Activated CD8-positive, alpha-beta memory T cell treated with anti-CD3 and anti-CD28 coated beads for 36 hours (primary cell): ENCODE measurements at regions not wholly inside any gene's neighbourhood (a gene's known extent, or its start where the extent isn't known, plus 50 kb on each side); places are given as distances from the start of the nearest gene placed in this dataset.

Experiments used
- CTCF ChIA-PET: fragments of 350-600 bp; sonication (Branson Sonifier 250); formaldehyde crosslinking; loops from one replicate; lab custom pipeline; 2021; ENCODE audit warnings: antibody characterized with exemption; lab: Charles Lee
- POLR2A ChIA-PET: fragments of 350-600 bp; sonication (Branson Sonifier 250); formaldehyde crosslinking; loops from one replicate; lab custom pipeline; 2021; ENCODE audit warnings: antibody characterized with exemption; lab: Charles Lee

DNA sequence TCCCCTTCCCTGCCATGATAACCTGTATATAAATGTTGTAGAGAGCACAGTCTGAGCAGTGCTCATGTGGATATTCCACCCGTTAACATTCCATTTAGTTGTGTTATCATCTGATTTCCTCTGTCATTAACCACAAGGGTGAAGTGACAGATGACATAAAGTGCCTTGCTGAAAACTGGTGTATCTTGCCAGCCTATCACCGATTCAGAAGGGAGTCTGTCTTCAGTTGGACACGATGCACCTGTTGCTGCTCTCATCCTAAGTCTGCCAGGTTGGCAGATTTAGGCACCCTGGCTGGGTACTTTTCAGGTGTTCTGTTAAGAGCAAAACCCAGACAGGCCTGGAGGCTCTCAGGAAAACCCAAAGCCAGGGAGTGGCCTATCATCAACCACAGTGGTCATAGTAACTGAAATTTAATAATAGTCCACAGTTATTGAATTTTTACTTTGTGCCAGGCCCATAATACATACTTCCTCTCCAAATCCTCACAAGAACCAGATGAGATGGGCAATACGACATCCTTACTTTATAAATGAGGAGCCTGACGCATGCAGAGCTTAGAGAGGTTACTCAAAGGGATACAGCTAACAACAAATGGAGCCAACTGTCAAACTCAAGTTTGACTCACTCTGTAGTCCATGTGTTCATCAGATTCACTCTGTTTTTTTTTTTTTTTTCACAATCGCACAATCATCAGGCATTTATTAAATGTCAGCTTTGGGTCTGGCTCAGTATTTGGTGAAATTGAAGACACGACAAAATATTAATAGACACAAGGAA lies 100.7 kb upstream of the SPRY4 start:
- ChIA-PET CTCF (no interaction called here), POLR2A (interaction anchor here (0.7 kb wide), 1 partner anchor 323 kb away, joined by 3 read pairs; no protein-coding TSS in a partner anchor)

DNA sequence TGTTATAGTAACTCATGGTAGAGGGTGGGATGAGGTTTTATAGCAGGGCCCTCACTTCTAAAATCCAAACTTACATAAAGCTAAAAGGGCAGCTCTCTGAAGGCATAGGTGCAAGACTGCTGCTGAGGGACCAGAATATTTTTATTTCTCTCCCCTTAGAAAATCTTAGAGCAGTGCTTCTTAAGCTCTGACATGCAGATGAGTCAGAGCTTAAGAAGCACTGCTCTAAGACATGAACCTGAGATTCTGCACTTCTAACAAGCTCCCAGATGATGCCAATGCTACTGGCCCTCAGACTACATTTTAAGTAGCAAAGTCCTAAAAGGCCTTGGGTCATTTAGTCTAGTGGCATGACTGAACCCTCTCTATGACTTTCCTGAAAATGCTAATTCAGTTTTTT lies 97.6 kb upstream of the SPRY4 start:
- CTCF ChIA-PET = interaction anchor here (1.1 kb wide), 1 partner anchor 142 kb away, joined by 5 read pairs; no protein-coding TSS in a partner anchor

DNA sequence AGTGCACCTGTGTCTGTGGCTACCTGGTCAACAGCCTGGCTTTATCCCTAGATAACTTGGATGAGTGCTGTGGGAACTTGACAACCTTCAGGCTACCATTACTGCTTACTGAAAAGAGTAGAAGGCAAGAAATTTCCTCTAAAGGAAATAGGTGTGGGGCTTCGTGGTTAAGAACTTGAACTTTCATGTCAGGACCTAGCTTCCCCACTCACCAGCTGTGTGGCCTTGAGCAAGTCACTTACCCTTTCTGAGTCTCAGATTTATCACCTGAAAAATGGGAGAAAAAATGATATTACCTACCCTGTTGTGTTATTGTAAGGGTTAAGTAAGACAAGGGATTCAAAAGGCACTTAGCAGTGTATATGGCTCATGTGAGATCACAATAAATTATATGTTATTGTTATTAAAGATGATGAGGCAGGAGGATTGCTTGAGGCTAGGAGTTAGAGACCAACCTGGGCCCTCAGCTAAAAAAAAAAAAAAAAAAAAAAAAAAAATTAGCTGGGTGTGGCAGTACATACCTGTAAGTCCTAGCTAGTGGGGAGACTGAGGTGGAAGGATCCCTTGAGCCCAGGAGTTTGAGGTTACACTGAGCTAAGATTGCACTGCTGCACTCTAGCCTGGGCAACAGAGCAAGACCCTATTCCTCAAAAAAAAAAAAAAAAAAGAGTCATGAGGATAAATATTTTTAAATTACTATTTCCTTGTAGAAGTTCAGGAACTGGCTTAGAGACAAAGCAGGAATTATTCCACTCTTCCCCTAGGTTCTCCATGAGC lies 97.0 kb upstream of the SPRY4 start:
- ChIA-PET POLR2A (no interaction called here), CTCF (interaction anchor here (0.6 to 1.1 kb wide), 2 partner anchors 134 to 141 kb away, joined by 3 to 5 read pairs; no protein-coding TSS in a partner anchor)

More for the DNA sequence above, 97.6 kb upstream of the SPRY4 start:
- POLR2A ChIA-PET = no interaction called here

DNA sequence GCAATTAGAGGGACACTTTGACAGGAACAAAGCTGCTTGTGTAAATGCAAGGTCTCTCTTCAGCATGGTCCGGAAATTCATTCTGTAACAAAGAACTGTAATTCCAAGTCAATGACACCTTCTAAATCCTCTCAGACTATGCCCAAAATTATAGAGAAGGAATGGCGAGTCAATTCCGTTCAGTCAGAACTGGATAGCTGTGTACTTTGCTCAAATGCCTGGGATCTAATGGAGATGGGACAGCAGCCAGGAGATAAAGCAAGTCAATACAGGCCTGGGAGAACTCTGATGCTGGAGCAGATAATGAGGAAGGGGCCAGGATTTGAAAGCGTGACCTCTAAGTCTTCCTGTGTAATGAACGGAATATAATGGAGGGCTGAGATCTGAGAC lies 96.4 kb upstream of the SPRY4 start:
- POLR2A ChIA-PET = no interaction called here
- CTCF ChIA-PET = interaction anchor here (0.6 kb wide), 1 partner anchor 133 kb away, joined by 3 read pairs; no protein-coding TSS in a partner anchor

DNA sequence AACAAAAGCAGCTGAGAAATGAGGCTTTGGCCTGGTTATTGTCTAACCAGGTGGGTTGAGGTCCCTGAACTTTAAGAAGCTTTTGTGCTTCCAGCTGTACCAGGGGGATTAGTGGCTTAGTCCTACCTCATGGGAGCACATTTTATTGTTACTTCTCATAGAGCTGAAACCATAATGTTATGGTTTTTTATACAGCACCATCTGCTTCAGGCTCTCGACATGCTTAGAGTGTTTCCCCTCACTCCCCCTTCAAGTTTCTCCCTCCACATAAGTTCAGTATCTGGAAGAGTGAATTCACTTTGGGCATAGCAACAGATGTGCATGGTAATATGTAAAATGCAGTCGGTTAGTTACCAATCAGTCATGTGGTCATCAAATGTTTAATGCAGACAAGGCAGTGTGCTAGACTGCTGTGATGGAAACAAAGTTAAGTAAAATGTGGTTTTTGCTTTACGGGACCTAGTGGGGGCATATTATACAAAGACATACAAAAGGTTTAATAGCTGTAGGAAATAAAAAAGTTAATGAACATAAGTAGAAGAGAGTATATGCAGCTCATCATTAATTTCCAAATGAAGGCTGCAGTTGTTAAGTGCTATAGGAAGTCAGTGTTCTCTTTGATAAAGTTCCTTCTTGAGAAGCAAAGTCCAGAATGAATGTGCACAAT lies 95.9 kb upstream of the SPRY4 start:
- ChIA-PET POLR2A (no interaction called here), CTCF (no interaction called here)

DNA sequence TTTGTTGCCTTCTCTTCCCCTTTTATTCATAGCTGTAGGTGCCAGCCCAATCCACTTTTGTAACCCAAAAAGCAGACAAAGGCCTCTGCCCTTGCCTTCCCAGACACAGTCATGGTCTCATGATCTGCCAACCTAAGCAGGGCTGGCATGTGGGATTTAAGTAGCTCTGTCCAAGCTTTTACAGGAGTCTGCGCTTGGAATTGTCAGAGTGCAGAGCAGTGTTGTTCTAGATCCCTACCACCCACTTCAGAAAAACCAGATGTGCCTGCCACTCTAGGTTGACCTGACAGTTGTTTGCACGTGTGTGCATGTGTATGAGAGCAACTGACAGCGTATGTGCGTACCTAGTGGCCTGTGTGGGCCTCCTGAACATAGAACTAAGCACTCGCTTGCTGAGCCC lies 87.8 kb upstream of the SPRY4 start:
- ChIA-PET CTCF (no interaction called here), POLR2A (no interaction called here)

DNA sequence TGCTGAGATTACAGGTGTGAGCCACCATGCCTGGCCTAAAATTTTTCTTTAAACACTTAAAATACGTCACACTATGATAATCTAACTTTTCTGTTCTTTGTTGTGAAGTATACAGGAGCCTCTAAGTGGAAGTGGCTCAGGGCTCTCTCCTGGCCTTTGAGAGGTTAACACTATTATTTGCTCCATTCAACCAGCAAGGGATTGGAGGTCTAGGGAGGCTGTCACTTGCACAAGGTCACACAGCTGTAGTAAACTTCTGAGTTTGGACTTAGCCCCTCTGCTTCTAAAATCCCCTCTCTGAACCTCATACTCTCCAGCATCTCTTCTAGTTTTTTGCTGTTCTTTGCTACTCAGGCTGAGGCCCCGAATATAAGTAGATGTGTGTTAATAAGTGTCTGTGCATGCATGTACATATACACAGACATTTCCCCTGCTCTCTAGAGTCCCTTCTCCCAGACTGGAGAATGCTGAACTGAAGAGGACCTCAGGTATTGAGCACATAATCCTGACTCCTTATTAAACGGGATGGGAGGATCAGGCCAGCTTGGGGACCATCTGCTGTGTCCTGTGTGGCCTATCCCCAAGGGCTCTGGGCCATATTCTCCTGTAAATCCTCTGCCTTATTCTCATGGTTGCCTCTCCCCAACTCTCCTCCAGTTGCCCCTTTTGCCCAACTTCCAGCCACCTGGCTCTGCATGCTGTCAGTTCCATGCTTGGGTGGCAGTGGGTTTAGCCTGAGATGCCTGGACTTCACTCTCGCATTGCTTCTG lies 87.0 kb upstream of the SPRY4 start:
- ChIA-PET POLR2A (no interaction called here), CTCF (no interaction called here)

DNA sequence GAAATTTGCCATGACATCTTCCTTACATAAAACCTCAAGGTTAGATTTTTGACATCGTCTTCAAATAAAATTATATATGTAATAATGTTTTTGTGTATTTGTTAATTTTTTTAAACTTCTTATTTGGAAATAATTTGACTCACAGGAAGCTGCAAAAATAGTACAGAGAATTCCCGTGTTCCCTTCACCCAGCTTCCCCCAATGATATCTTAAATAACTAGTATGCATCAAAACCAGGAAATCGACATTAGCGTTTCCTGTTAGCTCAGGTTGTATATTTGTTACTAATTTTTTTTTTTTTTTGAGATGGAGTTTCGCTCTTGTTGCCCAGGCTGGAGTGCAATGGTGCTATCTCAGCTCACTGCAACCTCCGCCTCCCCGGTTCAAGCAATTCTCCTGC lies 86.3 kb upstream of the SPRY4 start:
- POLR2A ChIA-PET = no interaction called here
- CTCF ChIA-PET = no interaction called here

DNA sequence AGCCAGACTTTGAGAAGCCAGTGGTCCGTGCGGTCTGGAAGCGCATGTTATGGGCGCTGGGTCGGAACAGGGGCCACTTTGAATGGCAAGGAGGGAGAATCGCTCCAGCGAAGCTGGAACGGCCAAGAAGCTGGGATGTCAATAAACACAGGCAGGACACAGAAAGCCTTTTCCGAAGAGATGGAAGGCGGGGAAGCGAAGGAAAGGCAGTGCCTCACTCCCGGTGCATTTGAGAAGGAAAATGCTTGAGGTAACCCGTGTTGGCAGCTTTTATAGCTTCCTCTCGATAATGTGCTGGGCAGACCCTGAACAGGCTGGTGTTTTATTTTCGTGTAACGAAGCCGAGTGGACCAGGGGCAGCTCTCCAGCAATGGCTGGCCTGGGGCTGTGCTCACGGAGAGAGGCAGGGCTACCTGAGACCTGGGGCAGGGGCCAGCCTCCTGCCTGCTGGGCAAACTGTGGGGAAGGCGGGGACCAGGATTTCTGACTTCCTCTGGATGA lies 84.2 kb upstream of the SPRY4 start:
- ChIA-PET POLR2A (no interaction called here), CTCF (interaction anchor here (0.6 kb wide), 1 partner anchor 115 kb away, joined by 4 read pairs; no protein-coding TSS in a partner anchor)

DNA sequence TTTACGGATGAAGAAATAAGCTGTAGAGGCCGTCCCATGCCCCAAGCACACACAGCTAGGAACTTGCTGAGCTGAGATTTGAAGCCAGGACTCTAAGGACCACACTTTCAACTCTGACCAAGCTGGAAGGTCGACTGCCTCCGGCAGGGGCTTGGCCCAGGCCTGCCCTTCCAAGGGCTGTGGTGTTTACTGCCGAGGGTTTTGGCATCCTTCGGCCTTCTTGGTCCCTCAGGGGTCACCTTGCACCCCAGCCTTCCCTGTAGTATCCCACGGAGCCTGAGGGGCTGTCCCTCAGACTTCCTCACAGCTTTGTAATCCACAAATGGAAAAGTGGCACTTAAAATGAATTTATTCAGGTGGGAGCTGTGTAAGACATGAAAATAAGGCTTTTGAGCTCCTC lies 83.7 kb upstream of the SPRY4 start:
- CTCF ChIA-PET = interaction anchor here (0.6 kb wide), 1 partner anchor 115 kb away, joined by 4 read pairs; no protein-coding TSS in a partner anchor
- POLR2A ChIA-PET = no interaction called here

DNA sequence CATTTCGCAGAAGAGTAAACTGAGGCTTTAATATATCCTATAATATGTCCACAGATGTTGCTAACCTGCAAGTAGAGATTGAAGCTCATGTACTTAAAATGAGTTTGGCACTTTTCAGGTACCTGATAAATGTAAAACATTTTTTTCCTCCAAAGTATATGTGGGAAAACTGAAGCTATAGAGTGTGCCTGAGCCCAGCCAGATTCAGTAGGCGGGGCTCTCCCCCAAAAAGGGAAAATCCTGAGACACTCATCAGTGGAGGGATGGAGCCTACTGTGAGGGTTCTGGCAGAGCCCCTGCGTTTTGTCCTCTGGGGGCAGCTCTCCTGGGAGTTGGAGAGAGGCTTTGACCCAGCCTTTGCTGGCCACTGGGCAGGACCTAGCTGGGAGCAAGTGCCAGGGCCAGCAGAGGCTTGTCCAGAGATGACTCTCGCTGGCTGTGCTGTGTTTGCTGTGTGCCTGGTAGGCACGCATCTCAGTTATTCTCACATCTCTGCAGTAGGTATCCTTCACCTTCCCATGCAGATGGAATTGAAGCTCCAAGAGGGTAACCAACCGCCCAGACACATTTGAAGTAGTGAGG lies 81.1 kb upstream of the SPRY4 start:
- ChIA-PET CTCF (no interaction called here), POLR2A (no interaction called here)

DNA sequence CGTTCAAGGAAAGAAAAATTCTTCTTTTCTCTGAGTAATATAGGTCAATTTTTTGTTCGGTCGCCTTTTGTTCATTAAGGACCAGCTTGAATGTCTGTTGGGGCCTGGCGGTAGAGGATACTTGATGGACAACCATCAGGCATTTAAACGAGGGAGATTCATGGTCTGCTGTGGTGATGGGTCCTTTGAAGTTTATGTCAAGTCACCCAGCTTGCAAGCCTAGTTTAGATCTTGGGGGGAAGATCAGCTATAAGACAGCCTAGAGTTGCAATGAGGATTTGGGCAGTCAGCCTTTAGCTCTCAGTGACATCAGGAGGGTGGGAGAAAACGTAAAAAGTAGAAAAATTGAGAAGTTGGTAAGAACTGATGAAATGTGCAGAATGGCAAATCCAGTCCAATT lies 80.2 kb upstream of the SPRY4 start:
- POLR2A ChIA-PET = no interaction called here
- CTCF ChIA-PET = interaction anchor here (0.7 kb wide), 1 partner anchor 150 kb away, joined by 3 read pairs; no protein-coding TSS in a partner anchor

DNA sequence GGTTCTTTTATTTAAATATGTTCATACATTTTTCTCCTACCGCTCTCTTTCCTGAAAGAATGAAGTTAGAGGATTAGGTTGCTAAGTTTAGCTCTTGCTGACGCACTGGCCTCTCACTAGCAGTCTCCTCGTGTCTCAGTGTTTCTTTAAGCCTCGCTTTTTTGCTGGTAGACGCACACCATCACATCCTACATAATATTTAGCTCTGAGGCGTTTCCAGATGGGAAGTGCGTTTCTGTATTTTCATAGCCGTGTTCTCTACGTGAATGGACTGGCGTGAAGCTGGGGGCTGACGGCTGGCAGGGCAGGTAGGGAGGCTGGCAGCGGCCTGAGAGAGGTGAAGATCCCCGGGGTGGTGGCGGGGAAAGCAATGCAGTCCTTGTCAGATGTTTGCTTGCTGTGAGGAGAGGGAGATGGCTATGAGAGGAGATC lies 79.2 kb upstream of the SPRY4 start:
- CTCF ChIA-PET = no interaction called here
- POLR2A ChIA-PET = no interaction called here

DNA sequence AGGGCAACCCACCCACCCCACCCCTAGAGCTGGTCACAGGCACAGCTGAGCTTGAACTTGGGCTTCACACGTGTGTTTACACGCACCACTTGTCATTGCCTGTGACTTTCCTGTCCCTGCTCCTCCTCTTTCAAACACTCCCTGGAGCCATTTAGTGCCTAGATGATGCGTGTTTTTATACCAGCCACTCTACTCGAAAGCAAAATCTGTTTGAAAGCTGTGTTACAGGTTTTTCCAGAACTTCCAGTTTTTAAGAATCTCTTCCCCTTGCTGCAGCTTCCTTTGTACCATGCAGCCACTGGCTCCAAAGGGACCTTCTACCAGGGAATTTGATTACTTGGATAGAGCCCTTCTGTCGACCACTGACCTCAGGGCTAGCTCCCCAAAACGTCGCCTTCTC lies 78.8 kb upstream of the SPRY4 start:
- POLR2A ChIA-PET = no interaction called here

DNA sequence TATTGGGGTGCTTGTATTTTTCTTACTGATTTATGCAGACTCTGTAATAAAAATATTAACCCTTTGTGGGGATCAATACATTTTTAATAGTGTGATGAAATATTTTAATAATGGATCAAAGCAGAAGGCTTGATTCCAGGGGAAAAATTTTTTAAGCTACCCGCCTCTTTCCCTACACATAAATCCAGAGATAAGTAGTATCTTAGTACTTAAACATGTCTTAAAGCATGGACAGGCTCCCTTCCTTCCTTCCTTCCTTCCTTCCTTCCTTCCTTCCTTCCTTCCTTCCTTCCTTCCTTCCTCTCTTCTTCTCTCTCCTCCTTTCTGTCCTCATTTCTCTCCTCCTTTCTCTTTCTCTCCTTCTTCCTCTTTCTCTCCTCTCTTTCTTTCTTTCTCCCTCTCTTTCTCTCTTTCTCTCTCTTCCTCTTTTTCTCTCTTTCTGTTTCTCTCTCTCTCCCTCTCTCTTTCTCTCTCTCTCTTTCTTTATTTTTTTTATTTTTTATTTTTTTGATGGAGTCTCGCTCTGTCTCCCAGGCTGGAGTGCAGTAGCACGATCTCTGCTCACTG lies 78.0 kb upstream of the SPRY4 start:
- ChIA-PET CTCF (no interaction called here), POLR2A (no interaction called here)

More for the DNA sequence above, 78.8 kb upstream of the SPRY4 start:
- CTCF ChIA-PET = no interaction called here

DNA sequence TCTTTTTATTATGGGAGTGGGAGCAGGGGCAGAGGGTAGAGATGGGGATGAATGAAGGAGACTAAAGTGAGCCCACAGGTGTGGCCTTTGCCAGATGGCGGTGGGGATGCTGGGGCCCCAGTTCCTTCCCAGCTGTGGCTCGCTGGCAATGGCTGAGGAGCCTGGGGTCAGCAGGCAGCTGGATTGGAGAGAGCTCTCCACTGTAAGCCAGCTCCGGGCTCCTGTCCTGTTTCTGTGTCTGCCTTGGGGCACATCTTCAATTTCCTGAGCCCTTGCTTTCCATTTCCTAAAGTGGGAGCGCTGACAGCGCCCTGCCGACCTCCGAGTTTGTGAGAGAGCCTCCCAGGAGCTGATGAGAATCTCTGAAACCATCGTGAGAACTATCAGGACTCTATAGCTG lies 75.6 kb upstream of the SPRY4 start:
- CTCF ChIA-PET = no interaction called here

DNA sequence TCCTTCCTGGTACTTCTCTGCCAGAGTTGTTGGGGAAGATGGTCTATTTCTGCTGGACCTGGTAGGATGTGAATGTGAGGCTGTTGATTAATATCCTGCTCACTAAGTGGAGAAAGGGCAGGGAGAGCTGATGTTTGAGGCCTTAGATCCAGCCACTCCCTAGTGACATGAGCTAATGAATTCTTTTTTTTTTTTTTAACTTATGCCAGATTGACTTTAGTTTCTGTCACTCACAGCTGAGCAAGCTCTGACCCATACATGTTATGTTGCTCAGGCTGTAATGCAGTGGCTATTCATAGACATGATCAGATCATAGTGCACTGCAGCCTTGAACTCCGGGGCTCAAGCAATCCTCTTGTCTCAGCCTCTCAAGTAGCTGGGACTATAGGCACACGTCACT lies 75.1 kb upstream of the SPRY4 start:
- POLR2A ChIA-PET = no interaction called here
- CTCF ChIA-PET = no interaction called here

More for the DNA sequence above, 75.6 kb upstream of the SPRY4 start:
- POLR2A ChIA-PET = no interaction called here

DNA sequence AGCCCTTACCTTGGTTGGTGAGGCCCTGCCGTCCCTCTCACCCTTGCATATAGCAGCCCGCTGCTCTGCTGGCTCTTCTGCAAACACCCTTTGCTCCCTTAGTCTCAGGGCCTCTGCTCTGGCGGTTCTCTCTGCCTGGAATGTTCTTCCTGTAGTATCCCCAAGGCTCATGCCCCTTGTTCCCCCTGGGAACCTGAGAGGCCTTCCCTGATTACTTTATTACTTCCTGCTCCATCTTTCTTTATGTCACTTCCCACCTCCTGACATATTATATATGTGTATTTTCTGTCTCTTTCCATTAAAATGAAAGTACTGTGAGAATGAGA lies 73.9 kb upstream of the SPRY4 start:
- ChIA-PET CTCF (no interaction called here), POLR2A (no interaction called here)
